GM12891 (cell line): ENCODE measurements at regions not wholly inside any gene's neighbourhood (a gene's known extent, or its start where the extent isn't known, plus 50 kb on each side); places are given as distances from the start of the nearest gene placed in this dataset.

Source experiments
- DNase-seq: peaks from one replicate; pipeline ENCODE4 v3.0.0; 2011; ENCODE audit warnings: low spot score; ENCODE audit not compliant: insufficient read length
- FAIRE-seq: peaks from 2 replicates; lab custom pipeline; 2011; peaks lifted over from hg19 to GRCh38; lab: Jason Lieb, UNC
- PAX5 ChIP-seq: IDR thresholded peaks from 2 replicates; pipeline ENCODE4 v1.6.1; 2011; ENCODE audit warnings: low read length, moderate library complexity, mild to moderate bottlenecking; ENCODE audit not compliant: insufficient read depth, severe bottlenecking
- POLR2A ChIP-seq: IDR thresholded peaks from 2 replicates; pipeline ENCODE4 v1.6.1; 2011; ENCODE audit warnings: low read depth, low read length, control low read depth
- POLR2AphosphoS5 ChIP-seq: IDR thresholded peaks from 2 replicates; pipeline ENCODE4 v1.6.1; 2011; ENCODE audit warnings: low read depth, low read length, control low read depth
- POU2F2 ChIP-seq: IDR thresholded peaks from 2 replicates; pipeline ENCODE4 v1.6.1; 2011; ENCODE audit warnings: low read depth, mild to moderate bottlenecking, control low read depth, low read length, moderate library complexity
- SPI1 ChIP-seq: IDR thresholded peaks from 2 replicates; pipeline ENCODE4 v1.6.1; 2011; ENCODE audit warnings: low read depth, low read length, control low read depth
- TAF1 ChIP-seq: IDR thresholded peaks from 2 replicates; pipeline ENCODE4 v1.6.1; 2011; ENCODE audit warnings: low read depth, low read length, control low read depth

DNA sequence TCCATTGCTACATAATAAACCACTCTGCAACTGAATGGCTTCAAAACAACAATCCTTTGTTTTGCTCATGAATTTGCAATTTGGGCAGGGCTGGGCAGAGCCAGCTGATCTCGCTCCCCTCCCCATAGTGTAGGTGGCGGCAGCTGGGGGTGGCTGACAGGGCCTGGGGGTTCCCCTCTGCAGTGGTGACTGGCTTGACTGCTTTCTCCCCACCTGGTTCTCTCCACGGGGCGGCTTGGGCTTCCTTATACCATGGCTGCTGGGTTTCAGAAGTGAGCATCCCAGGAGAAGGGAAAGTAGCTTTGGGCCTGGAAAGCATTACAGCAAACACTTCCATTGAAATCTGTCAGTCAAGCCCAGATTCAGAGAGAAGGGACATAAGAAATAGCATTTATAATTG lies 129.7 kb upstream of the ZBTB40 start:
- no peak for FAIRE-seq
- TF ChIP-seq POLR2A (no peak), TAF1 (no peak), POLR2AphosphoS5 (no peak), POU2F2 (no peak), SPI1 (no peak), PAX5 (no peak)
- DNase-seq, result no peak

DNA sequence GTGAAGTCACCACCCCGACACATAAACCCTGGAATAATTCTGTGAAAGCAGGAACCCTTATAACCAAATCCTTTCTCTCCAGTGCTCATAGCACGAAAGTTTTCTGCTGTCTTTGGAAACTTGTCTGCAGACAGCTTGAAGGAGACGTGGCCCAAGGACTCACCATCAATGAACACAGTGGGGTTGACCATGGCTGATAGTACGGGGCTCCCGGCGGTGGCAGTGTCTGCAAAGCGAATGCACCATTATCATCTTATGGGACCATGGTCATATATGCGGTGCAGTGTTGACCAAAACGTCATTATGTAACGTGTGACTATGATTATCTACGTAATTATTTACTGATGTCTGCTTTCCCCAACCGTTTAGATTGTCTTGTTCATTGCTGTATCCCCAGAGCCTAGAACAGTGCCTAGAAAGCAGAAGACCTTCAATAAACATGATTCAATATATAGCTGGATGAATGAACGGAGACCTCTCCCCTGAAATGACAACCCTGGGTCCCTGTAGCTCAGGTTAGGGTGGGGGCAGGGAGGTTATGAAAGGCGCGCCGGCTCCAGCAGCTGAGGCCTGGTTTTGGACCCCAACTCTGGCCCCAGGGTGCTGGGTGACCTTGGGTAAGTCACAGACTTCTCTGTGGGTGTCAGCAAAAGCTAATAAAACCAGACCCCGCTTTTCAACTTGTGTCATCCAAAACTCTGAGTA lies 128.4 kb upstream of the ZBTB40 start:
- DNase-seq (no peak), FAIRE-seq (no peak)
- no peak for TF ChIP-seq POLR2AphosphoS5
- no peak for TF ChIP-seq SPI1
- no peak for TF ChIP-seq POU2F2
- TF ChIP-seq TAF1, result no peak
- TF ChIP-seq PAX5, result no peak

DNA sequence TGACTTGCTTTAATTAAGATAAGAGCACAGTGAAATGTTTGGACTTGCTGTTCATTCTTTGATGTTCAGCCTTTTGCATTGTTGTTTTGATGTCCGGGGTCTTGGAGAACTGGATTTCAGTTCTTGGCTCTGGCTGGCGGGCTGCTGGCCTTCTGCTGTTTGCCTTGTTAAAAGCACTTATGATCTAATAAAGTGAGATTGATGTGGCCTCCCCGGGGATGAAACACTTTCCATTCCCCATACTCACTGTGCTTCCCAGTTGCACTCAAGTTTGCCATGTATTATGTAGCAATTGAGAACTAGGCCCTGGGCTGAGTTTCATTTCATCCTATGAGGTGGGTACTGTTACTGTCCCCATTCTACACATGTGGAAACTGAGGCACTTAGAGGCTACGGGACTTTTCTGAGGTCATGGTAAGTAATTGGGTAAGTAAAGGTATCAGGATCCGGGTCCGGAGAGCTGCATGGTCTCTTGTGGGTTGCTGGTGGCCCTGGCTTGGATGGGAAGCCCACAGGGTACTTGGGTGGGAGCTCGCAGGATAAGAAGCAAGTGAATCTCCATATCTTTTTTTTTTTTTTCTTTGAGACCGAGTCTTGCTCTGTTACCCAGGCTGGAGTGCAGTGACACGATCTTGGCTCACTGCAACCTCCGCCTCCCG lies 127.7 kb upstream of the ZBTB40 start:
- TF ChIP-seq SPI1, result no peak
- no peak for FAIRE-seq

DNA sequence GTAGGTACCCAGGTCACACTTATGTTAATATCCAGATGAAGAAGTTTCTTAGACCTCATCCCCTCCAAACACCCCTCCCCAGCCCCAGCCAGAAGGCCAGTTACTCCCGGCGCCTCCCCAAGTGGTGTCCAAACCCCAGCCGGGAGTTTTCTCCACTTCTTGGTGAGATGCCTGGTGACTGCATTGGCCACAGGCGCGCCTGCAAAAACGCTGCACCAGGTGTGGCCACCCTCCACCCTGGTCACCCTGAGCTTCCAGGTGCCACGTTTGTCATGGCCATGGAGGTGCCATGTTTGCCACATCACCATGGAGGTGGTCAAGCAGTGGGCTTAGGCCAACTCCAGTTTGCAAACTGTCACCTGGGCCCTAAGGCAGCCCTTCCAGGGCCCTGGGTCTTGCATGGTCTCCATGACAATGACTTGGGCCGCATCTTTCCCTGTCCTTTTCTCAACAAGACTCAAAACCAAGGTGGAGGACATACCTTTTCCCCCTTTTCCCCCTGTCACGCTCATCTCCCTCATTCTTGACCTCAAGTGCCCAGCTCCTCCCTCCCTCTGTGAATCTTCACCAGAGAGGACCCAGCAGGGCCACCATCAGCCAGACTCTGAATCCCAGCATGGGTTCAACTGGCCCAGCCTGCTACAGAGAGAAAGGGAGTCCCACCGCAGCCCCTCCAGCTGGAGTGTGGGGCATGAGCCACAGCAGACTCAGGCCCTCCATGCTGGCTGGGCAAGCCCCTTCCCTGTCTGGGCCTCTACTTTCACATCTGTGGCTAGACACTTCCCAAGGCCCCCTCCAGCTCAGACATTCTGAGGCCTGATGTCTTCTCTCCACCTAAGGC lies 125.9 kb upstream of the ZBTB40 start:
- no peak for TF ChIP-seq PAX5
- no peak for TF ChIP-seq POU2F2
- no peak for TF ChIP-seq POLR2A
- TF ChIP-seq TAF1, result no peak
- no peak for TF ChIP-seq POLR2AphosphoS5
- no peak for TF ChIP-seq SPI1
- FAIRE-seq (no peak), DNase-seq (no peak)

More for the DNA sequence above, 127.7 kb upstream of the ZBTB40 start:
- no peak for DNase-seq

DNA sequence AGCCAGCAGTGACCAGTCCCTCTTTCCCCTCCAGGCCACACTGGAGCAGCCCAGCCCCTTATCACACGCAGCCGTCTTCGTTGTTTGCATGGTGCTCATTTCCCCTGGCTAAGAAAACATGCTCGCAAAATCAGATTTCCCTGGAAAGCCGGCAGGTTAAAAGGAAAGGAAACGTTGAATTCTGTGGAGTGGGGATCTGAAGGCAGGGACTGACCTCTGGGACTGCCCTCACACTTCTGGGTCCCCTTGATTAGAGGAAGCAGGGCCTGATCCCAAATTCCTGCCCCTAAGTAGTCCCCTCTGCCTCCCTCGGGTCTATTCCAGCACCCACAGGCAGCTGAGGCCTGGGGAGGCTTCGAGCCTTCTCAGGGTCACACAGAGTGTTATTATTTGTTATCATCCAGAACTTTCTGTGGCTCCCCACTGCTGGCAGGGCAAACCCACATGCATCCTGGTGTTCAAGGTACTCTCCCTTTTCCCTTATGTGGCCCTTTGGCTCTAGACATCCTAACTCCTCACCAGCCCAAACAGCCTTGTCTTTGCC lies 125.2 kb upstream of the ZBTB40 start:
- FAIRE-seq, result no peak
- TF ChIP-seq TAF1, result no peak
- TF ChIP-seq POU2F2, result no peak
- no peak for TF ChIP-seq PAX5
- no peak for TF ChIP-seq POLR2A
- no peak for TF ChIP-seq SPI1
- no peak for TF ChIP-seq POLR2AphosphoS5
- DNase-seq, result no peak

DNA sequence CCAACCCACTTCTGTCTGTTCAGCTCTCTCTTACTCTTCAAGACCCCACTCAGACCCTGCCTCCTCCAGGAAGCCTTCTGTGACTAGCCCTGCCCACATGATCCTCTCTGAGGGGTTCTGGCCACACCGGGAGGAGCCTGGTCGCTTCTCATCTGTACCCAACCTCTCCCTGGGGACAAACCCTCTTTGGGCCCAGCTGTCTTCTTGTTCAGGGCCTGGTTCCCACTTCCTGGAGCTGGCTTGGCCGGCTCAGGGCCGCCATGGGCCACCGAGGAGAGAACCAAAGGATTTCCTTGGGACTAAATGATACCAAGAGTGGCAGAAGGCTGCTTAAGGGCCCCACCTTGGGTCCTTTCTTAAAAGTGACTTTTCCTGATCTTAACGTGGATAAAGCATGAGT lies 124.7 kb upstream of the ZBTB40 start:
- FAIRE-seq (no peak), DNase-seq (no peak)
- TF ChIP-seq POLR2A (no peak), SPI1 (no peak), PAX5 (no peak), POU2F2 (no peak), TAF1 (no peak), POLR2AphosphoS5 (no peak)

DNA sequence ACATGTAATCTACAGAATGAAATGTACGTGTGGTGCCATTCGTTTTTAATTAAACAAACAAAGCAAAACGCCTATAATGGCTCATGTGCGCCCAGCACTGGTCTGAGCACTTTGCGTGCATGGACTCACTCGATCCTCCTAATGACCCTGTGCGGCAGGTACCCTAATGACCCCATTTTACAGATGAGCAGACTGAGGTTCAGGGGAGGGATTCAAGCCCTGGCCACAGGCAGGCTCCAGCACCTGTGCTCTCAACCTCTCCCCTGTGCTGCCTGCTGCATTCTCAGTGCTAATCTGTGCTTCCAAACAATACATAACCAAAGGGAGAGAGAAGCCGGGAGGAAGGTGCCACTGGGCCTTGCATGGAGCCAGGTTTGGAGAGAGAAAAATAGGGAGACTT lies 124.2 kb upstream of the ZBTB40 start:
- TF ChIP-seq SPI1 (peak; percentile 48), POU2F2 (no peak)
- FAIRE-seq (no peak), DNase-seq (no peak)

DNA sequence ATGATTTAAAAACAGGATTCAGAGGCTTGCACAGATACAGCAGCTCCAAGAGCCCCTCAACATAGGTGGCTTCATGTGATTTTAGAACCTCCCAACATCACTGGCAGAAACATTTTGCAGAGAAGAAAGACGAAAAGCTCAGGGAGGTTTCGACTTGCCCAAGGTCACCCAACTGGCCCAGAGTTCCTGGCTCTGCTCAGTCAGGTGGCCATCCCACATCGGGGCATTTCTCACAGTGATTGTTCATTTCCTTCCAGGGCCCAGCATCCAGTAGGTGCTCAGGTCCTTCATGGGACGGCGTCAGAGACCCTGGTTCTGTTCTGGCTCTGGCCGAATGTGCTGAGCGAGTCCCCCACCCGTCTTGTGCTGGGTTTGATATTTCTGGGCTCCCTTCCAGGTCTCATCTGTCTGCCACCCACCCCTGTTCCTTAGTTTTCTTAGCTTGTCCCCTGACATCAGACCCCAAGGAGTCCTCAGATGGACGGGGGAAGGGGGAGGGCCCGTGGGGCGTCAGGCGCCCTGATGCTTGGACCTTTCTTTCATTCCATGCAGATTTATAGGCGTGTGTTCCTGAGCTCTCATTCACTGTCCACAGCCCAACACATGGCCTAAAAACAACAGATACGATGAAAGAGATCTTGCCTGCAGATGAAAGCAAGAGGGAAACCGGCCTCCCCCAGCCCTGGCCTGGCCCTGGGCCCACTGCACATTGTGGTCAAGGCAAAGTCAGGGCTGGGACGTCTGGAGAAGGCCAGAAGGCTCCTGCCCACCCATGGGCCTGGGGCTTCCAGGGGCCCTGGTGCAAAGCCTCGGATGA lies 123.1 kb upstream of the ZBTB40 start:
- no peak for TF ChIP-seq PAX5
- TF ChIP-seq POLR2AphosphoS5, result no peak
- no peak for TF ChIP-seq TAF1
- TF ChIP-seq POLR2A, result no peak
- TF ChIP-seq SPI1, result no peak
- no peak for DNase-seq
- FAIRE-seq, result no peak

DNA sequence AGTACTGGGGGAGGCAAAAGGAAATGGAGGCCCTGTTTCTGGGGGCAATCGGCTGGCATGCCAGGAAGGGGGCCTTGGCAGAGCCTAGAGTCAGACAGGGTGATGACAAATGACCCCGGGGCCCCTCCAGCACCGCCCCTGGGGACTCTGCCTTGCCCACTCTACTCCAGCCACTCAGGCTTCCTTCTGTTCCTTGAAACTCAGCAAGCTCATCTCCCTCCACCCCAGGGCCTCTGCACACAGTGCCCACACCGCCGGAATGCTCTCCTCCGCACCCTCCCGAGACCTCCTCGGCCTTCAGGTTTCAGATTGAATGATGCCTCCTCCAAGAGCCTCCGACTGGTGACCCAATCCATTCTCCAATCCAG lies 122.5 kb upstream of the ZBTB40 start:
- FAIRE-seq, result no peak
- TF ChIP-seq POLR2AphosphoS5 (no peak), TAF1 (no peak), PAX5 (no peak), SPI1 (no peak), POU2F2 (no peak), POLR2A (no peak)
- DNase-seq, result no peak
